ENCODE measurements at regions not wholly inside any gene's neighbourhood (a gene's known extent, or its start where the extent isn't known, plus 50 kb on each side); places are given as distances from the start of the nearest gene placed in this dataset.

GRCh38 chr5:153439130-153439529 lies 51.3 kb upstream of the GRIA1 start:
- ATAC-seq = no peak
- Histone ChIP-seq H3K36me3 (replicated peaks in 1 of 2; ENCODE audit: control insufficient read depth in 1 of 2, insufficient read depth in 2 of 2, low read length in 2 of 2) (no peaks in the 10 kb centered on the region), H3K79me2 (ENCODE audit: insufficient read depth, low read length) (no peaks in the 10 kb centered on the region), H3K9ac (ENCODE audit: insufficient read depth, low read depth, low read length) (no peak overlapping the region), H3K4me3 (replicated peaks in 1 of 3; ENCODE audit: insufficient read depth in 1 of 3, low read depth in 2 of 3, low read length in 3 of 3) (no peak overlapping the region), H3K27me3 (ENCODE audit: control insufficient read depth in 1 of 2, insufficient read depth in 2 of 2, low read length in 2 of 2) (no peaks in the 10 kb centered on the region), H2AFZ (ENCODE audit: low read length) (no peak overlapping the region), H3K9me3 (ENCODE audit: low read length) (no peaks in the 10 kb centered on the region), H3K4me1 (ENCODE audit: insufficient read depth, low read length) (no peaks in the 10 kb centered on the region), H3K27ac (ENCODE audit: extremely low read length, insufficient read depth, low read length) (no peak overlapping the region), H4K20me1 (ENCODE audit: insufficient read depth, low read length) (no peaks in the 10 kb centered on the region), H3K4me2 (ENCODE audit: low read depth, low read length) (no peak overlapping the region)
- CTCF ChIA-PET (ENCODE audit: low intra/inter-chr PET ratio, low total read pairs) = no interaction called here
- TF ChIP-seq IRF2 (CRISPR knock-in tag; IDR thresholded peaks at IDR 0.05) = no peak
- TF ChIP-seq HOXA9 (CRISPR knock-in tag; IDR thresholded peaks at IDR 0.05; ENCODE audit: borderline replicate concordance) = no peak
- no peak for TF ChIP-seq ZNF781 (CRISPR knock-in tag; IDR thresholded peaks at IDR 0.05; ENCODE audit: borderline replicate concordance, not compliant biosample characterization)
- TF ChIP-seq ZNF296 (CRISPR knock-in tag; conservative IDR thresholded peaks at IDR 0.05) = no peak
- TF ChIP-seq HNRNPL (IDR thresholded peaks at IDR 0.05; ENCODE audit: low read depth, low read length) = no peak
- no peak for TF ChIP-seq TRIM22 (IDR thresholded peaks at IDR 0.05)
- TF ChIP-seq SUZ12 (IDR thresholded peaks at IDR 0.05; ENCODE audit: low read depth, low read length) = no peak
- intact Hi-C loops (cut with micrococcal nuclease; ENCODE audit: unreplicated experiment) (no loop called here), in situ Hi-C loops (cut with HindIII; ENCODE audit: extremely low pct_ligation_motif_present, low pct_unique_long_range_greater_than_20kb) (no loop called here)
- no peak for DNase-seq (ENCODE audit: low spot score)
- no peak for FAIRE-seq
- POLR2A ChIA-PET = no interaction called here
- no TSS peak for BruUV-seq (replicated peaks)

Small RNAs in the stretch of these regions (small RNA-seq; reads per million reads assigned to genes)
- gene AC008571.1 (ENCODE audit: insufficient read depth in 2 of 3, insufficient read length in 3 of 3, low read depth in 2 of 3, low replicate concordance in 1 of 3) = 0 reads per million in 3 experiments
